HCT116 (cell line): ENCODE measurements at regions not wholly inside any gene's neighbourhood (a gene's known extent, or its start where the extent isn't known, plus 50 kb on each side); places are given as distances from the start of the nearest gene placed in this dataset.

ENCODE experiments used
- CEBPB ChIP-seq: IDR thresholded peaks from 2 replicates; pipeline ENCODE4 v1.6.1; 2012; ENCODE audit warnings: low read depth
- EZH2 ChIP-seq: fragments of 200-600 bp; sonication (generic); IDR thresholded peaks from 2 replicates; pipeline ENCODE4 v1.6.1; 2017; ENCODE audit warnings: antibody characterized with exemption, mixed run types
- JUND ChIP-seq: IDR thresholded peaks from 2 replicates; pipeline ENCODE4 v1.6.1; 2012
- POLR2A ChIP-seq: IDR thresholded peaks from 2 replicates; pipeline ENCODE4 v1.7.0; 2011; ENCODE audit warnings: borderline replicate concordance; ENCODE audit not compliant: insufficient read depth, insufficient read length; ENCODE audit errors: extremely low read depth
- POLR2AphosphoS5 ChIP-seq: IDR thresholded peaks from 2 replicates; pipeline ENCODE4 v1.6.1; 2011; ENCODE audit warnings: mild to moderate bottlenecking, low read depth, low read length, moderate library complexity
- RAD21 ChIP-seq: IDR thresholded peaks from 2 replicates; pipeline ENCODE4 v1.6.1; 2012; ENCODE audit warnings: low read depth, mild to moderate bottlenecking
- SRF ChIP-seq: IDR thresholded peaks from 2 replicates; pipeline ENCODE4 v1.6.1; 2012; ENCODE audit warnings: low read depth
- TCF7L2 ChIP-seq: IDR thresholded peaks from 2 replicates; pipeline ENCODE4 v1.7.0; 2011; ENCODE audit warnings: borderline replicate concordance, inconsistent platforms; ENCODE audit not compliant: insufficient read depth, insufficient read length; ENCODE audit errors: extremely low read depth
- YY1 ChIP-seq: IDR thresholded peaks from 2 replicates; pipeline ENCODE4 v1.6.1; 2011; ENCODE audit warnings: low read length, low read depth, moderate library complexity, mild to moderate bottlenecking; ENCODE audit not compliant: insufficient replicate concordance; ENCODE audit errors: extremely low read depth
- ZNF274 ChIP-seq: fragments of 200-500 bp; sonication (Bioruptor generic); IDR thresholded peaks from 2 replicates; pipeline ENCODE4 v1.6.1; 2014; ENCODE audit warnings: mild to moderate bottlenecking, low read depth, low read length, inconsistent platforms
- TF ChIP-seq, protein P1 (sequence below), 3 experiments: fragments of 200-600 bp in 1 of 3; sonication (generic) in 1 of 3; IDR thresholded peaks in 2 of 3; conservative IDR thresholded peaks in 1 of 3; 2 replicates each; pipeline ENCODE4 v1.5.1; 2012 to 2017; ENCODE audit warnings: low read depth in 2 of 3, low read length in 2 of 3, antibody characterized with exemption in 1 of 3, borderline replicate concordance in 1 of 3, control low read depth in 1 of 3, mild to moderate bottlenecking in 1 of 3, mixed read lengths in 1 of 3, mixed run types in 1 of 3, moderate library complexity in 1 of 3; ENCODE audit not compliant: insufficient read depth in 1 of 3
- TF ChIP-seq, protein P2 (sequence below): IDR thresholded peaks from 2 replicates; pipeline ENCODE4 v1.6.1; 2012; ENCODE audit warnings: low read depth
- TF ChIP-seq, protein P3 (sequence below): IDR thresholded peaks from 2 replicates; pipeline ENCODE4 v1.6.1; 2012
- TF ChIP-seq, protein P4 (sequence below): IDR thresholded peaks from 2 replicates; pipeline ENCODE4 v1.6.1; 2012

DNA sequence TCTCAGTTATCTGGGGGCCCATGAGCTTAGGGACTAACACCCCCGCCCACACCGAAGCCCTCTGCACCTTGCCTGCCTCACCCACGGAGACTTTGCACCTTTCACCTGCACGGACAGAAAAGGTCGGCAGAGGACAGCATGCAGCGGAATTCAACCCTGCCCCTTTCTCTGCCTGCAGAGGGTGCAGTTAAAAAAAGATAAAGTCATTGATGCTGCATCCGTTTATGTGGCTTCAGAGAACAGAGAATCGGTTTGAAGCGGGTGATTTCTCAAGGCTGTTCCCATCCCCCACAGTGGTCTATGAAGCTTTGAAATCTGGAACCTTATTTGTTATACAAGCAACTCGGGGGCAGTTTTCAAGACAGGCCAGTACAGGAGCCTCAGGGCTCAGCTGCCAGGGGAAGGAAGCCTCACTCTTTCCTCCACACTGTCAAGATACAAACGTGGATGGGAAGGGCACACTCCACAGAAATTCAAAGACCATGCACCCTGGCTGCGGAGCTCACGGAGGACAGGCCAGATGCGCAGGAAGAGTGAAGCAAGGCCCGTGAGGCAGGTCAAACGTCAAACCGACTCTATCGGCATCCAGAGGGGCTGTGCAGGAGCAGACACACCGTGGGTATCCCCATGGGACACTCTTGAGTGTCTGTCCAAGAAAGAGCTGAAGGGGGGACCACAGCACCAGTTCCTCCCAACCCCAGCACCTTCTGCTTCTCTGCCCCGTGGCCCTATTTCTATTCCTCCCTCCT is 66.3 kb downstream of the INSIG1 start:
- TF ChIP-seq, protein P1, sequence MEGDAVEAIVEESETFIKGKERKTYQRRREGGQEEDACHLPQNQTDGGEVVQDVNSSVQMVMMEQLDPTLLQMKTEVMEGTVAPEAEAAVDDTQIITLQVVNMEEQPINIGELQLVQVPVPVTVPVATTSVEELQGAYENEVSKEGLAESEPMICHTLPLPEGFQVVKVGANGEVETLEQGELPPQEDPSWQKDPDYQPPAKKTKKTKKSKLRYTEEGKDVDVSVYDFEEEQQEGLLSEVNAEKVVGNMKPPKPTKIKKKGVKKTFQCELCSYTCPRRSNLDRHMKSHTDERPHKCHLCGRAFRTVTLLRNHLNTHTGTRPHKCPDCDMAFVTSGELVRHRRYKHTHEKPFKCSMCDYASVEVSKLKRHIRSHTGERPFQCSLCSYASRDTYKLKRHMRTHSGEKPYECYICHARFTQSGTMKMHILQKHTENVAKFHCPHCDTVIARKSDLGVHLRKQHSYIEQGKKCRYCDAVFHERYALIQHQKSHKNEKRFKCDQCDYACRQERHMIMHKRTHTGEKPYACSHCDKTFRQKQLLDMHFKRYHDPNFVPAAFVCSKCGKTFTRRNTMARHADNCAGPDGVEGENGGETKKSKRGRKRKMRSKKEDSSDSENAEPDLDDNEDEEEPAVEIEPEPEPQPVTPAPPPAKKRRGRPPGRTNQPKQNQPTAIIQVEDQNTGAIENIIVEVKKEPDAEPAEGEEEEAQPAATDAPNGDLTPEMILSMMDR (IDR thresholded peaks at IDR 0.05 in 2 of 3, conservative IDR thresholded peaks at IDR 0.05 in 1 of 3; ENCODE audit: borderline replicate concordance in 1 of 3, insufficient read depth in 1 of 3, low read depth in 2 of 3, low read length in 2 of 3), result 0 out of 6 replicates have a peak, but pooled peaks of 1 of the 3 experiments have one; percentile 7
- TF ChIP-seq ZNF274, result no peak
- TF ChIP-seq, protein P2, sequence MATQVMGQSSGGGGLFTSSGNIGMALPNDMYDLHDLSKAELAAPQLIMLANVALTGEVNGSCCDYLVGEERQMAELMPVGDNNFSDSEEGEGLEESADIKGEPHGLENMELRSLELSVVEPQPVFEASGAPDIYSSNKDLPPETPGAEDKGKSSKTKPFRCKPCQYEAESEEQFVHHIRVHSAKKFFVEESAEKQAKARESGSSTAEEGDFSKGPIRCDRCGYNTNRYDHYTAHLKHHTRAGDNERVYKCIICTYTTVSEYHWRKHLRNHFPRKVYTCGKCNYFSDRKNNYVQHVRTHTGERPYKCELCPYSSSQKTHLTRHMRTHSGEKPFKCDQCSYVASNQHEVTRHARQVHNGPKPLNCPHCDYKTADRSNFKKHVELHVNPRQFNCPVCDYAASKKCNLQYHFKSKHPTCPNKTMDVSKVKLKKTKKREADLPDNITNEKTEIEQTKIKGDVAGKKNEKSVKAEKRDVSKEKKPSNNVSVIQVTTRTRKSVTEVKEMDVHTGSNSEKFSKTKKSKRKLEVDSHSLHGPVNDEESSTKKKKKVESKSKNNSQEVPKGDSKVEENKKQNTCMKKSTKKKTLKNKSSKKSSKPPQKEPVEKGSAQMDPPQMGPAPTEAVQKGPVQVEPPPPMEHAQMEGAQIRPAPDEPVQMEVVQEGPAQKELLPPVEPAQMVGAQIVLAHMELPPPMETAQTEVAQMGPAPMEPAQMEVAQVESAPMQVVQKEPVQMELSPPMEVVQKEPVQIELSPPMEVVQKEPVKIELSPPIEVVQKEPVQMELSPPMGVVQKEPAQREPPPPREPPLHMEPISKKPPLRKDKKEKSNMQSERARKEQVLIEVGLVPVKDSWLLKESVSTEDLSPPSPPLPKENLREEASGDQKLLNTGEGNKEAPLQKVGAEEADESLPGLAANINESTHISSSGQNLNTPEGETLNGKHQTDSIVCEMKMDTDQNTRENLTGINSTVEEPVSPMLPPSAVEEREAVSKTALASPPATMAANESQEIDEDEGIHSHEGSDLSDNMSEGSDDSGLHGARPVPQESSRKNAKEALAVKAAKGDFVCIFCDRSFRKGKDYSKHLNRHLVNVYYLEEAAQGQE, result no peak
- TF ChIP-seq POLR2A, result no peak
- no peak for TF ChIP-seq POLR2AphosphoS5
- TF ChIP-seq, protein P3, sequence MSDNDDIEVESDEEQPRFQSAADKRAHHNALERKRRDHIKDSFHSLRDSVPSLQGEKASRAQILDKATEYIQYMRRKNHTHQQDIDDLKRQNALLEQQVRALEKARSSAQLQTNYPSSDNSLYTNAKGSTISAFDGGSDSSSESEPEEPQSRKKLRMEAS, result no peak
- no peak for TF ChIP-seq SRF
- no peak for TF ChIP-seq RAD21
- no peak for TF ChIP-seq EZH2
- no peak for TF ChIP-seq YY1
- no peak for TF ChIP-seq JUND
- no peak for TF ChIP-seq CEBPB
- TF ChIP-seq TCF7L2, result no peak
- TF ChIP-seq, protein P4, sequence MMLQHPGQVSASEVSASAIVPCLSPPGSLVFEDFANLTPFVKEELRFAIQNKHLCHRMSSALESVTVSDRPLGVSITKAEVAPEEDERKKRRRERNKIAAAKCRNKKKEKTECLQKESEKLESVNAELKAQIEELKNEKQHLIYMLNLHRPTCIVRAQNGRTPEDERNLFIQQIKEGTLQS, result no peak
